Suppressor macrophage treated with lipopolysaccharide for 4 hours (primary cell): ENCODE measurements at regions not wholly inside any gene's neighbourhood (a gene's known extent, or its start where the extent isn't known, plus 50 kb on each side); places are given as distances from the start of the nearest gene placed in this dataset.

Source experiments
- DNase-seq: peaks from one replicate; pipeline ENCODE4 v3.0.0-alpha.2; 2020

- DNase-seq = no peak
Measured at GRCh38 chr3:182369861-182370260, 423.4 kb upstream of the ATP11B start.

GRCh38 chr3:182370949-182371348, 422.4 kb upstream of the ATP11B start:
- DNase-seq = no peak

GRCh38 chr3:182375916-182376315, 417.4 kb upstream of the ATP11B start:
- DNase-seq = no peak

- no peak for DNase-seq
Measured at GRCh38 chr3:182382112-182382857, 411.0 kb upstream of the ATP11B start.

GRCh38 chr3:182384221-182384620, 409.1 kb upstream of the ATP11B start:
- DNase-seq = no peak

GRCh38 chr3:182385356-182385755, 407.9 kb upstream of the ATP11B start:
- no peak for DNase-seq

- no peak for DNase-seq
Measured at GRCh38 chr3:182388506-182388905, 404.8 kb upstream of the ATP11B start.

- DNase-seq = no peak
Measured at GRCh38 chr3:182389071-182389815, 404.1 kb upstream of the ATP11B start.

- no peak for DNase-seq
Measured at GRCh38 chr3:182390421-182390820, 402.9 kb upstream of the ATP11B start.

GRCh38 chr3:182392182-182392937, 400.9 kb upstream of the ATP11B start:
- DNase-seq = no peak

GRCh38 chr3:182393151-182393550, 400.2 kb upstream of the ATP11B start:
- no peak for DNase-seq

- DNase-seq = no peak
Measured at GRCh38 chr3:182393830-182394367, 399.4 kb upstream of the ATP11B start.

GRCh38 chr3:182397164-182397563, 396.1 kb upstream of the ATP11B start:
- DNase-seq = no peak

GRCh38 chr3:182399978-182400737, 393.1 kb upstream of the ATP11B start:
- DNase-seq = no peak

GRCh38 chr3:182400838-182401237, 392.5 kb upstream of the ATP11B start:
- no peak for DNase-seq

GRCh38 chr3:182404031-182404430, 389.3 kb upstream of the ATP11B start:
- DNase-seq = no peak

- no peak for DNase-seq
Measured at GRCh38 chr3:182405759-182406158, 387.5 kb upstream of the ATP11B start.

GRCh38 chr3:182406786-182407185, 386.5 kb upstream of the ATP11B start:
- DNase-seq = no peak

GRCh38 chr3:182410051-182410450, 383.3 kb upstream of the ATP11B start:
- DNase-seq = no peak

GRCh38 chr3:182412066-182412465, 381.2 kb upstream of the ATP11B start:
- no peak for DNase-seq

- no peak for DNase-seq
Measured at GRCh38 chr3:182413061-182413460, 380.2 kb upstream of the ATP11B start.

- DNase-seq = no peak
Measured at GRCh38 chr3:182413682-182414081, 379.6 kb upstream of the ATP11B start.

- no peak for DNase-seq
Measured at GRCh38 chr3:182414586-182414985, 378.7 kb upstream of the ATP11B start.
